Stomach (tissue), 4 donors: ENCODE measurements at regions not wholly inside any gene's neighbourhood (a gene's known extent, or its start where the extent isn't known, plus 50 kb on each side); places are given as distances from the start of the nearest gene placed in this dataset.

Experiments used
- EP300 ChIP-seq: sonication (generic); formaldehyde crosslinking; IDR thresholded peaks from one replicate; pipeline ENCODE4 v1.6.1; 2017; ENCODE audit warnings: antibody characterized with exemption
- POLR2A ChIP-seq, 4 donors: fragments of 450-650 bp; IDR thresholded peaks; one replicate each; pipeline ENCODE4 v1.6.1; 2016; ENCODE audit warnings: antibody characterized with exemption in 4 of 4, control low read depth in 2 of 4, mild to moderate bottlenecking in 1 of 4, moderate library complexity in 1 of 4
- POLR2AphosphoS5 ChIP-seq, 3 donors: sonication (generic); formaldehyde crosslinking; IDR thresholded peaks; one replicate each; pipeline ENCODE4 v1.6.1; 2016; ENCODE audit warnings: antibody characterized with exemption in 3 of 3
- TF ChIP-seq, protein P1 (sequence below), 7 experiments: fragments of 450-650 bp in 4 of 7; fragments of 200-600 bp in 3 of 7; sonication (generic) in 3 of 7; IDR thresholded peaks; one replicate each; pipeline ENCODE4 v1.5.1; 2016 to 2019; ENCODE audit warnings: antibody characterized with exemption in 7 of 7, control low read depth in 2 of 7, mild to moderate bottlenecking in 1 of 7

DNA sequence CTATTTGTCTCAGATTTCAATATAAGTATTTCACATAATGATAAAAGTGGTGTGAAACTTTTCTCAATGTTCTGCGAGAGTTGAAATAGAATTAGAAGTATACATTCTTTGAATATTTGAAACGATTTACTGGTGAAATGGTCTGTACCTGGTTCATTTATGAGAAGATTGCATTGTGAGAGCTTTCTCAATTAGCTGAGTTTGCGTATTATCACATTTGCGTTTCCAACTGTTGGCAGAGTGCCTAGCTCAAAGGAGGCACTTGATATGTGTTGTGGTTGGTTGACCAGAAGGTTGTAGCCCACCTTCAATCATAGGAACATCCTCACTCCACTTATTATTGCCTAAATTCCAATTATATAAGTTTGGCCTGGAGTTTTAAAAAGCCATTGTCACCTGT lies 58.8 kb upstream of the EXOC2 start:
- TF ChIP-seq POLR2A (IDR thresholded peaks at IDR 0.05) (no peak), POLR2AphosphoS5 (IDR thresholded peaks at IDR 0.05) (no peak), EP300 (no peak)
- TF ChIP-seq, protein P1, sequence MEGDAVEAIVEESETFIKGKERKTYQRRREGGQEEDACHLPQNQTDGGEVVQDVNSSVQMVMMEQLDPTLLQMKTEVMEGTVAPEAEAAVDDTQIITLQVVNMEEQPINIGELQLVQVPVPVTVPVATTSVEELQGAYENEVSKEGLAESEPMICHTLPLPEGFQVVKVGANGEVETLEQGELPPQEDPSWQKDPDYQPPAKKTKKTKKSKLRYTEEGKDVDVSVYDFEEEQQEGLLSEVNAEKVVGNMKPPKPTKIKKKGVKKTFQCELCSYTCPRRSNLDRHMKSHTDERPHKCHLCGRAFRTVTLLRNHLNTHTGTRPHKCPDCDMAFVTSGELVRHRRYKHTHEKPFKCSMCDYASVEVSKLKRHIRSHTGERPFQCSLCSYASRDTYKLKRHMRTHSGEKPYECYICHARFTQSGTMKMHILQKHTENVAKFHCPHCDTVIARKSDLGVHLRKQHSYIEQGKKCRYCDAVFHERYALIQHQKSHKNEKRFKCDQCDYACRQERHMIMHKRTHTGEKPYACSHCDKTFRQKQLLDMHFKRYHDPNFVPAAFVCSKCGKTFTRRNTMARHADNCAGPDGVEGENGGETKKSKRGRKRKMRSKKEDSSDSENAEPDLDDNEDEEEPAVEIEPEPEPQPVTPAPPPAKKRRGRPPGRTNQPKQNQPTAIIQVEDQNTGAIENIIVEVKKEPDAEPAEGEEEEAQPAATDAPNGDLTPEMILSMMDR (IDR thresholded peaks at IDR 0.05), result no peak
